Glutamatergic neuron (in vitro differentiated cells): ENCODE measurements at regions not wholly inside any gene's neighbourhood (a gene's known extent, or its start where the extent isn't known, plus 50 kb on each side); places are given as distances from the start of the nearest gene placed in this dataset.
A peak's percentile ranks its signal among the peaks of the same experiment; 100 is the strongest.

ENCODE experiments used
- DNase-seq: peaks from one replicate; pipeline ENCODE4 v3.0.0; 2022
- H3K27ac Mint-ChIP-seq: one replicate; pipeline ENCODE4 v1.8.0; 2020; ENCODE audit warnings: mild to moderate bottlenecking, mixed read lengths, inconsistent platforms; ENCODE audit not compliant: unreplicated experiment
- H3K27me3 Mint-ChIP-seq: one replicate; pipeline ENCODE4 v1.8.0; 2020; ENCODE audit warnings: mild to moderate bottlenecking, moderate library complexity, mixed read lengths, inconsistent platforms; ENCODE audit not compliant: unreplicated experiment
- H3K36me3 Mint-ChIP-seq: one replicate; pipeline ENCODE4 v1.8.0; 2020; ENCODE audit warnings: mild to moderate bottlenecking, mixed read lengths, inconsistent platforms; ENCODE audit not compliant: unreplicated experiment
- H3K4me1 Mint-ChIP-seq: one replicate; pipeline ENCODE4 v1.8.0; 2020; ENCODE audit warnings: mild to moderate bottlenecking, low read depth, mixed read lengths, inconsistent platforms; ENCODE audit not compliant: unreplicated experiment
- H3K4me3 Mint-ChIP-seq: one replicate; pipeline ENCODE4 v1.8.0; 2020; ENCODE audit warnings: mild to moderate bottlenecking, mixed read lengths, inconsistent platforms; ENCODE audit not compliant: unreplicated experiment
- H3K9me3 Mint-ChIP-seq: one replicate; pipeline ENCODE4 v1.8.0; 2020; ENCODE audit warnings: mild to moderate bottlenecking, moderate library complexity, mixed read lengths, inconsistent platforms; ENCODE audit not compliant: unreplicated experiment
- TF ChIP-seq, protein P1 (sequence below): fragments of 200-600 bp; sonication (generic); IDR thresholded peaks from one replicate; pipeline ENCODE4 v1.5.0; 2021; ENCODE audit not compliant: partially characterized antibody, unreplicated experiment

GRCh38 chr18:77959248-77959647, 709.6 kb downstream of the GALR1 start:
- Mint-ChIP-seq H3K4me1 (peaks cover 1% of the 10 kb centered on the region), H3K9me3 (peaks cover 3% of the 10 kb centered on the region), H3K27ac (no peak overlapping the region), H3K4me3 (no peak overlapping the region), H3K27me3 (peaks cover 2% of the 10 kb centered on the region), H3K36me3 (no peaks in the 10 kb centered on the region)
- DNase-seq = no peak
- TF ChIP-seq, protein P1, sequence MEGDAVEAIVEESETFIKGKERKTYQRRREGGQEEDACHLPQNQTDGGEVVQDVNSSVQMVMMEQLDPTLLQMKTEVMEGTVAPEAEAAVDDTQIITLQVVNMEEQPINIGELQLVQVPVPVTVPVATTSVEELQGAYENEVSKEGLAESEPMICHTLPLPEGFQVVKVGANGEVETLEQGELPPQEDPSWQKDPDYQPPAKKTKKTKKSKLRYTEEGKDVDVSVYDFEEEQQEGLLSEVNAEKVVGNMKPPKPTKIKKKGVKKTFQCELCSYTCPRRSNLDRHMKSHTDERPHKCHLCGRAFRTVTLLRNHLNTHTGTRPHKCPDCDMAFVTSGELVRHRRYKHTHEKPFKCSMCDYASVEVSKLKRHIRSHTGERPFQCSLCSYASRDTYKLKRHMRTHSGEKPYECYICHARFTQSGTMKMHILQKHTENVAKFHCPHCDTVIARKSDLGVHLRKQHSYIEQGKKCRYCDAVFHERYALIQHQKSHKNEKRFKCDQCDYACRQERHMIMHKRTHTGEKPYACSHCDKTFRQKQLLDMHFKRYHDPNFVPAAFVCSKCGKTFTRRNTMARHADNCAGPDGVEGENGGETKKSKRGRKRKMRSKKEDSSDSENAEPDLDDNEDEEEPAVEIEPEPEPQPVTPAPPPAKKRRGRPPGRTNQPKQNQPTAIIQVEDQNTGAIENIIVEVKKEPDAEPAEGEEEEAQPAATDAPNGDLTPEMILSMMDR = no peak

DNA sequence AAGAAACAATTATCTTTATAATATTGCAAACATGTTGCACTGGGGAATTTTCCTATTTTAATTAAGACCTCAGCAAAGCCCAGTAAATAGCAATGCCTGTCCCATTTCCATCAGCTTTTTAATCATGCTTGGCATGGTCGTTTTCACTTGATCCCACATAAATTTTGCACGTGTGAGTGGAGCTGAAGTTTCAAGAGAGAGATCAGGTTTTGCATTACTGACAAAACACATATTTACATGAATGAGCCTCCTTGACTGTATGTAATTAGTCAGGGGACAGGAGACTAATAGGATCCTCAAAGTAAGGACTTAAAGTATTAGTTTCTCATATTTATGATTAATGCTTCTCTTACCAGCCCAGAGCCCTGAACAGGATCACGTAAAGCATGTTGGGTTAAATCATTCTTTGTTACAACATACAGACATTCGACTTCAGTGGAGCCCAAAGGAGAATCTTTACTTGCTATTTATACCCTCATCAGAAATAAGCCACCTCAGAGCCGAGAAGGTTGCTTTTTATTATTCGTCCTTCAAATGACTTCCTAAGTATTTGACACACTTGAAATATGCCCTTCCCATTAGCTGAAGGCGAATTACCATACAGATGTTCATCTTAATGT, 711.3 kb downstream of the GALR1 start:
- no peak overlapping the region for H3K4me3 Mint-ChIP-seq
- TF ChIP-seq, protein P1 = no peak
- no peak overlapping the region for H3K27ac Mint-ChIP-seq
- H3K9me3 Mint-ChIP-seq = peaks cover 3% of the 10 kb centered on the region
- no peaks in the 10 kb centered on the region for H3K36me3 Mint-ChIP-seq
- peaks cover 1% of the 10 kb centered on the region for H3K4me1 Mint-ChIP-seq
- no peak for DNase-seq
- peaks cover 2% of the 10 kb centered on the region for H3K27me3 Mint-ChIP-seq

DNA sequence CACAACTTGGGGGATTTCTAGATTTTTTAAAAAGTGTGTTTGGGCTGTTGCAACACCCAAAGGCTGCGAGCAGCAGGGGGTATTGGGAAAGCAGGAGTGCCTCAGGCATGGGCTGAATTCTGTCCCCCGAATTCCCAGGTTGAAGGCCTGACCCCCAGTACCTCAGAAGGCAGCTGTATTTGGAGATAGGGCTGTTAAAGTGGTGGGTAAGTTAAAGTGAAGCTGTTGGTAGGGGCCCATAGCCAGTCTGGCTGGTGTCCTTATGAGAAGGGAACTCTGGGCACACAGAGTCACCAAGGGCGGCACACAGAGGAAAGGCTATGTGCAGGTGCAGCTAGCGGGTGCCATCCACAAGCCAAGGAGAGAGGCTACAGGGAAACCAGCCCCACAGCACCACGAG, 717.4 kb downstream of the GALR1 start:
- peaks cover 3% of the 10 kb centered on the region for H3K4me1 Mint-ChIP-seq
- peaks cover 11% of the 10 kb centered on the region for H3K9me3 Mint-ChIP-seq
- no peak overlapping the region for H3K27ac Mint-ChIP-seq
- DNase-seq = no peak
- peaks cover 9% of the 10 kb centered on the region for H3K27me3 Mint-ChIP-seq
- peaks cover 4% of the 10 kb centered on the region for H3K36me3 Mint-ChIP-seq
- H3K4me3 Mint-ChIP-seq = no peak overlapping the region
- TF ChIP-seq, protein P1 = no peak

DNA sequence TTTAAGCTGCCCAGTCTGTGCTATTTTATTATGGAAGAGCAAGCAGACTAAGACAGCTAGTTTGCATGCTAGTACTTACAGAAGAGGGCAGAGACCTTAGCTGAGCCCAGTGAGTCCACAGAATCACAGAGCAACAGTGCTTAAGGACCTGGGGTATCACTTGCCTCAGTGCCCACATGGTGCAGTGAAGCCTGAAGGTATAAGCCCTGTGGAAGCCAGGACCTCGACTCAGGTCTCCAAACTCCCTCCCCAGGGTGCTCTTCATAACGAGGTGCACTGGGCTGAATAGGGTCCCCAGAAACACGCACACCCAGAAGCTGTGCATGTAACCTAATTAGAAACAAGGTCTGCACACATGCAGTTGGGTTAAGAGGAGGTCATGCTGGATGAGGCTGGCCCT, 718.1 kb downstream of the GALR1 start:
- peaks cover 9% of the 10 kb centered on the region for H3K27me3 Mint-ChIP-seq
- peaks cover 11% of the 10 kb centered on the region for H3K9me3 Mint-ChIP-seq
- peaks cover 3% of the 10 kb centered on the region for H3K4me1 Mint-ChIP-seq
- DNase-seq = no peak
- H3K27ac Mint-ChIP-seq = no peak overlapping the region
- no peak overlapping the region for H3K4me3 Mint-ChIP-seq
- TF ChIP-seq, protein P1 = no peak
- H3K36me3 Mint-ChIP-seq = peaks cover 4% of the 10 kb centered on the region

DNA sequence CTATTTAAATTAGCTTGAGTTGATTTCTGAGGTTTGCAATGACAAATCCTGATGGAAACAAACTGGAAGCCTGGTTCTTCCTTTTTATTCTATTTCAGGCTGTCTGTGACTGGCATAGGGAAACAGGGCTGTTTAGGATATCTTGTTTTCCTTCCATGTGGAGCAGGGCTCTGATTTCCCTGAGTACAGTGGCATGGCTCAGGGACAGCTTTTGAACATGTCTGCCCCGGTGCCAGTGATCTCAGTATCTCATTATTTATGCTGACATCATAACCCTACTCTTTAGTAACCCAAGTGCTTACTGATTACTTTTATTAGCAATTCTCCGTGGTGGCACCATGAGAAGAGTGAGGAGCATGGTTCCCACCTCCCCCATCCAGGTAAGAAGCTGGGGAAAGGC, 720.3 kb downstream of the GALR1 start:
- Mint-ChIP-seq H3K4me3 (peak overlapping the region; percentile 15), H3K27me3 (peaks cover 7% of the 10 kb centered on the region), H3K27ac (peak overlapping the region; percentile 12), H3K9me3 (peaks cover 10% of the 10 kb centered on the region), H3K36me3 (peaks cover 4% of the 10 kb centered on the region), H3K4me1 (peaks cover 3% of the 10 kb centered on the region)
- TF ChIP-seq, protein P1 = no peak
- no peak for DNase-seq
